Adrenal gland (tissue), 9 donors: ENCODE measurements at regions not wholly inside any gene's neighbourhood (a gene's known extent, or its start where the extent isn't known, plus 50 kb on each side); places are given as distances from the start of the nearest gene placed in this dataset.

Experiments
- DNase-seq, 7 donors: peaks; one replicate each; pipeline ENCODE4 v3.0.0-alpha.2; 2019 to 2020
- H3K27ac ChIP-seq, 5 donors: fragments of 200-600 bp; sonication (generic) in 4 of 5; 1 replicate in 3 of 5; 2 replicates in 2 of 5; pipeline versions ENCODE4 v1.5.1 to v1.8.0; 2016 to 2020; ENCODE audit warnings: mild to moderate bottlenecking in 1 of 5
- H3K27me3 ChIP-seq: fragments of 200-600 bp; 2 replicates; pipeline ENCODE4 v1.8.0; 2021
- H3K36me3 ChIP-seq, 2 donors: fragments of 200-600 bp; replicated peaks in 1 of 2; 1 replicate in 1 of 2; 2 replicates in 1 of 2; pipeline versions ENCODE4 v1.5.1 to v1.8.0; 2018 to 2022
- H3K4me1 ChIP-seq, 2 donors: fragments of 200-600 bp; replicated peaks in 1 of 2; 1 replicate in 1 of 2; 2 replicates in 1 of 2; pipeline versions ENCODE4 v1.5.1 to v1.8.0; 2018 to 2021
- H3K4me3 ChIP-seq, 4 donors: fragments of 200-600 bp; sonication (generic) in 3 of 4; one replicate each; pipeline ENCODE4 v1.5.1; 2016 to 2018
- H3K9me3 ChIP-seq, 3 donors: fragments of 200-600 bp; sonication (generic) in 1 of 3; replicated peaks in 1 of 3; 1 replicate in 2 of 3; 2 replicates in 1 of 3; pipeline versions ENCODE4 v1.5.1 to v1.8.0; 2016 to 2021
- POLR2A ChIP-seq, 2 donors: fragments of 450-650 bp; IDR thresholded peaks; one replicate each; pipeline ENCODE4 v1.6.1; 2017; ENCODE audit warnings: antibody characterized with exemption in 2 of 2, mild to moderate bottlenecking in 2 of 2, moderate library complexity in 1 of 2
- WGBS, 4 donors: extraction: QIAGEN DNeasy Blood & Tissue Kit in 2 of 4; methylation state at CpG; one replicate each; pipeline versions ENCODE4 v1.1.5 to v1.1.7; 2013 to 2017; 5-methylcytosine and 5-hydroxymethylcytosine counted together
- intact Hi-C, 2 donors: fragments of 100-400 bp; cut with DNase I; formaldehyde crosslinking; loops; one replicate each; pipeline versions ENCODE4 v1.14.1 to v1.15.0; 2022 to 2023
- TF ChIP-seq, protein P1 (sequence below), 6 experiments: fragments of 450-650 bp in 4 of 6; fragments of 200-600 bp in 2 of 6; sonication (generic) in 1 of 6; IDR thresholded peaks; 1 replicate in 5 of 6; 2 replicates in 1 of 6; pipeline versions ENCODE4 v1.5.1 to v1.8.0; 2016 to 2021; ENCODE audit warnings: antibody characterized with exemption in 6 of 6, mild to moderate bottlenecking in 2 of 6, moderate library complexity in 1 of 6
- donor health status: healthy with polysubstance abuse.
- donor health status: Bipolar disorder and iron deficiency.
- donor health status: DM: yes; HTN: yes; CAD: no.
- donor health status: DM: no; HTN: no; CAD: no.
- donor health status: DM: no; HTN: no; CAD: no.

DNA sequence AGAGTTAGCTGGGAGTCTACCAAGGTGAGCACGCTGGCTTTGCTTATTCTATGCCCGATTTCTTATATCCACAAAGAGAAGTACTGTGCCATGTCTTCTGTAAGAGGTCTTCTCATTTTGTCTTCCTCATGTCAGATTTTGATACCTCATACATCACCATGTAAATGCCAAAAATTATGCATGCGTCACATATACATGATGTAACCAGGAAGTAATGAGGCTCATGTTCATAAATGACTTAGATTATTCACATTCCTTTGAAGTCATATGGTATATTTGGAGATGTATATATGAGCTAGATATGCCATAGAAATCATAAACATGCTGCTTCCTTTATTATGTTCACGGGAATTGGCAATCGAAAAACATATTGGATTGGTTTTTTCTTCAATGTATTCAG, 97.7 kb upstream of the CELF2 start:
- Histone ChIP-seq H3K27me3 (no peaks in the 10 kb centered on the region), H3K4me1 (no peaks in the 10 kb centered on the region), H3K27ac (no peak overlapping the region), H3K4me3 (no peak overlapping the region), H3K36me3 (no peaks in the 10 kb centered on the region), H3K9me3 (no peaks in the 10 kb centered on the region)
- 66 to 94% (median 74%) methylated on average over 5 of the region's 5 CpGs for WGBS, 4 donors
- TF ChIP-seq, protein P1, sequence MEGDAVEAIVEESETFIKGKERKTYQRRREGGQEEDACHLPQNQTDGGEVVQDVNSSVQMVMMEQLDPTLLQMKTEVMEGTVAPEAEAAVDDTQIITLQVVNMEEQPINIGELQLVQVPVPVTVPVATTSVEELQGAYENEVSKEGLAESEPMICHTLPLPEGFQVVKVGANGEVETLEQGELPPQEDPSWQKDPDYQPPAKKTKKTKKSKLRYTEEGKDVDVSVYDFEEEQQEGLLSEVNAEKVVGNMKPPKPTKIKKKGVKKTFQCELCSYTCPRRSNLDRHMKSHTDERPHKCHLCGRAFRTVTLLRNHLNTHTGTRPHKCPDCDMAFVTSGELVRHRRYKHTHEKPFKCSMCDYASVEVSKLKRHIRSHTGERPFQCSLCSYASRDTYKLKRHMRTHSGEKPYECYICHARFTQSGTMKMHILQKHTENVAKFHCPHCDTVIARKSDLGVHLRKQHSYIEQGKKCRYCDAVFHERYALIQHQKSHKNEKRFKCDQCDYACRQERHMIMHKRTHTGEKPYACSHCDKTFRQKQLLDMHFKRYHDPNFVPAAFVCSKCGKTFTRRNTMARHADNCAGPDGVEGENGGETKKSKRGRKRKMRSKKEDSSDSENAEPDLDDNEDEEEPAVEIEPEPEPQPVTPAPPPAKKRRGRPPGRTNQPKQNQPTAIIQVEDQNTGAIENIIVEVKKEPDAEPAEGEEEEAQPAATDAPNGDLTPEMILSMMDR (IDR thresholded peaks at IDR 0.05), result no peak
- no peak for TF ChIP-seq POLR2A (IDR thresholded peaks at IDR 0.05)
- intact Hi-C loops, result no loop called here
- DNase-seq, result no peak

DNA sequence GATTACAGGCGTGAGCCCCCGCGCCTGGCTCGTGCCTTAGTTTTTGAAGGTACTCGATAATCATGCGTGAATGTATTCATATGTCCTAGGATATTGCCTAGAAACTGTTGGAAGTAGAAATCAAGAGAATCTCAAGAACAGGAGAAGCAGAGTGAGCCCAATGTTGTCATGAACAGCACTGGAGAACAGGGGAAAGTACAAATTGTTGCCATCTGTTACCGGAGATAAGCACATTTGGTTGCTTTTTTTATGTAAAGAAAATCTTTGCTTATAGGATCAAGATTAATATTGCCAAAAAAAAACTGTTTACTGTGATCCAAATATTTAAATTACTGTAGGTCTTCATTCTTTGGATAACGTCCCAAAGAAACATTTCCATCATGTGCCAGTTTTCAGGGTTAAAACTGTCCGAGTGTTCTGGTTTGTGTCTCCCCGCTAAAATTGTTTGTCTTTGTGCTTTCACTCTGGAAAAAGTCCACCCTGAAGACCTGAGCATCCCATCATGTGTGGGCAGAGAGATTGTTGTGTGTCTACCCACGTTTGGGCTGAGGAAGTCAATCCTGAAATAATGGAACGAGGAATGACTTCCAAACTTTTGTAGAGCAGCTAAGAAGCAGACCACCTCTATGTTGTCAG, 95.7 kb upstream of the CELF2 start:
- Histone ChIP-seq H3K36me3 (no peaks in the 10 kb centered on the region), H3K27ac (no peak overlapping the region), H3K4me1 (no peaks in the 10 kb centered on the region), H3K27me3 (no peaks in the 10 kb centered on the region), H3K4me3 (no peak overlapping the region), H3K9me3 (no peaks in the 10 kb centered on the region)
- DNase-seq, result no peak
- intact Hi-C loops, result no loop called here
- 81 to 86% (median 83%) methylated on average over 12 of the region's 12 CpGs for WGBS, 4 donors
- TF ChIP-seq, protein P1 (IDR thresholded peaks at IDR 0.05), result no peak
- no peak for TF ChIP-seq POLR2A (IDR thresholded peaks at IDR 0.05)

DNA sequence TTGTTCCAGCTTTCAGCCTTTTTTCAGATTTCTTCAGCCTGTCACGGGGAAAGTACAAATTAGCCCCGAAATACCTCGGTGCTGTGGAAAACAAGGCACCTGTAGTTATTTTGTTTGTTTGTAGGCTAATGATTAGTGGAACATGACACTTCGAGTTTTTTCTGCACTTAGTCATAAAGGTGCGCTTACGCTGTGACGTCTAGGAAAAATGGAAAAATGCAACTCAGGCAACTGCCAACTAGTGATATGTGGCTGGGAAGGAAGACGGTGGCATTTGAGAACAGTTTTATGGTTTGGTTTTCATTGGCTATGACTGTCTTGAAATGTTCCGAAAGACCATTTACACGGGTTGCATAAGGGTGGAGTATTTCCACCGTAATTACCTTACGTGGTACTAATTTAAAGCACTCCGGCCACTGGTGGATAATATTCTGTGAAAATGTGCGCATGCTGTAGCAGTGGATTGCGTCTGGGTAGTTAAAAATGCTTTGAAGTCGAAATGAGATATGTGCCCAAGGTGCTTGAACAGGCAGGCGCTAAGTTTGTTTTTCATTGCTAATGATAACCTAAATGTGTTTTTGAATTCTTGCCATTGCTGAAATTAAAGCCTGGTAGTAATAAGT, 94.5 kb upstream of the CELF2 start:
- no peak for DNase-seq
- no peaks in the 10 kb centered on the region for H3K9me3 ChIP-seq
- no peak for TF ChIP-seq POLR2A (IDR thresholded peaks at IDR 0.05)
- TF ChIP-seq, protein P1 (IDR thresholded peaks at IDR 0.05), result no peak
- H3K4me1 ChIP-seq, result no peaks in the 10 kb centered on the region
- 81 to 88% (median 85%) methylated on average over 17 of the region's 17 CpGs for WGBS, 4 donors
- H3K36me3 ChIP-seq, result no peaks in the 10 kb centered on the region
- intact Hi-C loops, result no loop called here
- H3K4me3 ChIP-seq, result no peak overlapping the region
- H3K27ac ChIP-seq, result no peak overlapping the region
- no peaks in the 10 kb centered on the region for H3K27me3 ChIP-seq

DNA sequence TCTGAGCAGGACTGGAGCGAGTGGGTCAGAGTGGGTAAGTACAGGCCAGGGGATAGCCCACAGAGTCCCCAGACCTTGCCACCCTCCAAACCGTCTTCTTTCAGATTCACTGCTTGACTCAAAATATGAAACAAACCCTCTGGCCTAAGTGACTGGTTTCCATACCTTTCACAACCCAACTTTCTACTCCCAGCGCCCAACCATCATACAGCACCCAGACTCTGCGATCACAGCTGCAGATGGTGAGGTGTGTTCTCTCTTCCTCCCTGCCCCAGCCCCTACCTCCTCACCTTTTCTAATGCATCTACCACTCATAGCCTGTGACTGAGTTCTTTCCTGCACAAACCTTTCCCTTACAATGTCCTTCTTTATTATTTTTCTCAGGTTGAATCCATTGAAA, 92.0 kb upstream of the CELF2 start:
- 82 to 87% (median 84%) methylated on average over 4 of the region's 4 CpGs for WGBS, 4 donors
- Histone ChIP-seq H3K4me1 (no peaks in the 10 kb centered on the region), H3K4me3 (no peak overlapping the region), H3K27me3 (no peaks in the 10 kb centered on the region), H3K27ac (no peak overlapping the region), H3K9me3 (no peaks in the 10 kb centered on the region), H3K36me3 (no peaks in the 10 kb centered on the region)
- DNase-seq, result no peak
- TF ChIP-seq, protein P1 (IDR thresholded peaks at IDR 0.05), result no peak
- no peak for TF ChIP-seq POLR2A (IDR thresholded peaks at IDR 0.05)
- intact Hi-C loops, result no loop called here
